Caki2 (cell line): ENCODE measurements at regions not wholly inside any gene's neighbourhood (a gene's known extent, or its start where the extent isn't known, plus 50 kb on each side); places are given as distances from the start of the nearest gene placed in this dataset.
"Not testable (repeated sequence)": the region's sequence is repeated elsewhere in the genome, so short reads cannot be mapped to it uniquely, and the experiment has no call there.

Experiments used
- DNase-seq: peaks from one replicate; pipeline ENCODE4 v3.0.0-alpha.2; 2015; ENCODE audit warnings: low read depth
- in situ Hi-C: cut with HindIII; loops from 2 replicates; pipeline ENCODE4 v1.10.0; 2016; ENCODE audit warnings: low sequenced_read_pairs, low pct_unique_long_range_greater_than_20kb, mixed read lengths

DNA sequence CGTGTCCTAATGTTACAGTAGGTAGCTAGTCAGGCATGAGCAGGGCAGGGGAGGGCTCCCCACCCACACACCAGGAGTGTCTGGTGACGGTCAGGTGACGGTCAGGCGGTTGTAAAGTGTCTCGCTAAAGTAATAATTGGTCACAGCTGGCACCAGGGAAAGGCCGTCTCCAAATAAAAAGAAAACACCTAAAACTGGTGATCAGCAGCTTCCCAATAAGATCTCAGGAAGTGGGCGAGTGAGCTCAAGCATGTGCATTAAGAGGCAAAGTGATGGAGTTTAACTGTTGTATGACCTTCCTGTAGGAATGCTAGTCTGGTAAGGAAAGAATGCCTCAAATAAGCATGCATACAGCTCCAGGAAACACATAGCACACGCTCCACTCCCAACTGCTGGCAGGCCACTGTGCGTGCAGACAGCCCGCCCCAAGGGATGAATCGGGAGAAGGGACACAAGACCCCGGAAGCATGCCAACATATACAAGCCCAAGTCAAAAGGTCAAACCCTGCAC is 177.1 kb downstream of the RNF144A start:
- DNase-seq: peak; percentile 64
- in situ Hi-C loops: no loop called here

DNA sequence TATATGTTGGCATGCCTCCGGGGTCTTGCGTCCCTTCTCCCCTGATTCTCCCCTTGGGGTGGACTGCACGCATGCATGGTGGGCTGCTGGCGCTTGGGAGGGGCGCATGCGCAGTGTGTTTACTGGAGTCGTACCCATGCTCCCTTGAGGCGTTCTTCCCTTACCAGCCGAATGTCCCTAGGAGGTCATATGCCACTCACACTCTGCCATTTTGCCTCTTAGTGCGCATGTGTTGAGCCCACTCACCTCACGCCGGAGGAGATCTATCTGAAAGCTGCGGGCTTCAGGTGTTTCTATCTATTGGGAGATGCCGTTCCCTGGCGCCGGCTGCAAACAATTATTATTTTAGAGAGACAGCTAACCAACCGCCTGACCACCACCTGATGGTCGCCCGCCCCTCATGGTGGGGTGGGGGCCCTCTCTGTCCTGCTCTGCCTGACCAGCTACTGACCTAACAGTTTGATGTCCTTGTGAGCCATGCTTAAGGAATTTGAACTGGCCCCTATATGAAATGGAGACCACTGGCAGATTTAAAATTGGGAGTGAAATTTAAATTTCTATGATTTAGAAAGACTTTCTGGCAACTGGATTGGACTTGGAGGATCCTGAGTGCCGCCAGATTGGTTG is 179.6 kb downstream of the RNF144A start:
- in situ Hi-C loops: no loop called here

GRCh38 chr2:7097353-7097895 is 180.2 kb downstream of the RNF144A start:
- in situ Hi-C loops: no loop called here
- peak; percentile 64 for DNase-seq

More for the DNA sequence above, 179.6 kb downstream of the RNF144A start:
- DNase-seq: no peak

GRCh38 chr2:7098816-7099215 is 181.6 kb downstream of the RNF144A start:
- DNase-seq: no peak
- in situ Hi-C loops: no loop called here

GRCh38 chr2:7099687-7100086 is 182.5 kb downstream of the RNF144A start:
- DNase-seq, in situ Hi-C loops: not testable (repeated sequence)

- DNase-seq: no peak
- in situ Hi-C loops: no loop called here
These were observed 185.6 kb downstream of the RNF144A start for GRCh38 chr2:7102826-7103225.

- in situ Hi-C loops: no loop called here
- DNase-seq: no peak
These were observed 191.8 kb downstream of the RNF144A start for GRCh38 chr2:7108792-7109532.

GRCh38 chr2:7109533-7109885 is 192.3 kb downstream of the RNF144A start:
- no peak for DNase-seq
- in situ Hi-C loops: no loop called here

DNA sequence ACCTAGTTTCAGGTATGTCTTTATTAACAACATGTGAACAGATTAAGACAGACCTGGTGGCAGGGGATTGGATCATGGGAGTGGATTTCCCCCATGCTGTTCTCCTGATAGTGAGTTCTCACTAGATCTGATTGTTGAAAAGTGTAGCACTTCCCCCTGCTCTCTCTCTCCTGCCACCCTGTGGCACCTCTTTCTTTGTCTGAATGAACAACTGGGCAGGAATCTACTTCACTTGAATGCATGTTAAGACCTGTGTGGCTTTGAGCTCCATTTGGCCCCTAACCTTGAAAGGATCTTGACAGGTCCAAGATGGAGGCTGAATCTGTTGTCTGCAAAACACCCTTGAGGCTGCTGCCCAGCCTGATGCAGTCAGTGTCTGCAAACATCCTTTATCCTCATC is 194.4 kb downstream of the RNF144A start:
- DNase-seq: peak; percentile 16

GRCh38 chr2:7115364-7115763 is 198.2 kb downstream of the RNF144A start:
- in situ Hi-C loops: no loop called here

More for the DNA sequence above, 194.4 kb downstream of the RNF144A start:
- in situ Hi-C loops: no loop called here

DNA sequence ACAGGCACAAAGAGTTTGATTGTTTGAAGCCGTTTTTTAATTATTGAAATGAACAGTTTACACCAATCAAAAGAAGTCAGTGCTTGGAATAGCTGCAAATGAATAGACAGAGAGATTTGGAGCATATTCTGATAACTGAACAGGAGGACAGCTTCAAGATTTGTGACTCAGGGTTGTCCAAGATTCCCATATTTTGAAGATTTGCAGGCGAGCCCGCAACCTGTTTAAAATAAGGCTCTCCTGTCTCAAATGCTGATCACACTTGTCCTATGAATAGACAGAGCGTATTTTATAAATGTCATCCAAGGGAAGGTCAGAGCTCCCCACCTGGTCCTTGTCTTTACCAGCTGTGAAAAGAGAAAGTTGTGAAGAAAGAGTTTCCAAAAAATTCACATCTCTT is 198.7 kb downstream of the RNF144A start:
- in situ Hi-C loops: no loop called here
- no peak for DNase-seq

More at GRCh38 chr2:7115364-7115763, 198.2 kb downstream of the RNF144A start:
- no peak for DNase-seq

DNA sequence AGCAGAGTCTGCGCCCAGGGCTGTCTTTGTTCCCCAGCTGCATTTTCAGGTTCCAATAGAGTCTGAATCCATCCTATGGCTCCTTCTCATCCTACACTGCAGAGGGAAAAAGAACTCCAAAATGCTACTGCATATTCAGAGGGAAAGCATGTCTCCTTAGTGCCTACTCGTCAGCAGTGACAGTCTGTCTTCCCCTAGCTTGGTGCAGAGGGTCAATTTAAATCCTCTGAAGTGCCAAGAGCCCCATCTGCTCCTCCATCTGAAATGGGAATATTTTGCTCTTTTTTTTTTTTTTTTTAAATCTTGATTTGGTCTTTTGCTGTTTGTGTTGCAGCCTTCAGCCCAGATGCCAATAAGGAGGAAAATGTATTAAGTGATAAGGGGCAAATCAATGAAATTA is 199.3 kb downstream of the RNF144A start:
- in situ Hi-C loops: no loop called here

GRCh38 chr2:7117076-7117475 is 199.9 kb downstream of the RNF144A start:
- DNase-seq: no peak
- in situ Hi-C loops: no loop called here

More for the DNA sequence above, 199.3 kb downstream of the RNF144A start:
- no peak for DNase-seq

DNA sequence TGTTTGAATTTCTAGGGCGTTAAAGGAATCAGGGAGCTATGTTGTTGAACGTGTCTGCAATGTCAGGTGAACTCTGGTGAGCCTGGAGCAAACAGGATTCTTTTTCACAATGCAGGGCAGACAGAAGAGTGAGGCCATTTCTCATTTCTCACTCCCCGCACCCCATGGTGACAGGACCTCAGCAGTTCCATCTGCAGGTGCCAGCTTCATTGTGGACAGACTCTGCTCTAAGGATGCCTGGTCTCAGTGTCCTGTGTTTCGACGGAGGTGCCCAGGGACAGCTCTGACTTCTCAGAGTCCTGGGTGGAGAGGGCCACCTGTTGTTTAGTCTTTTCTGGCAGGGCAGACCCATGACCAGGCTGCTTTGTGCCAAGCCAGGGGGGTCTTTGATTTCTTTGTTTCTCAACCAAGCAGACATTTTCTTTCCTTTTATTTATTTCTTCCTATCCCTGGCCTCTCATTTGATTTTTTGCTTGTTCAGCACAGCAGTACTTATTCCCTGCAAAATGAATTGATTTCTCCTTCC is 201.5 kb downstream of the RNF144A start:
- no peak for DNase-seq
- in situ Hi-C loops: no loop called here

DNA sequence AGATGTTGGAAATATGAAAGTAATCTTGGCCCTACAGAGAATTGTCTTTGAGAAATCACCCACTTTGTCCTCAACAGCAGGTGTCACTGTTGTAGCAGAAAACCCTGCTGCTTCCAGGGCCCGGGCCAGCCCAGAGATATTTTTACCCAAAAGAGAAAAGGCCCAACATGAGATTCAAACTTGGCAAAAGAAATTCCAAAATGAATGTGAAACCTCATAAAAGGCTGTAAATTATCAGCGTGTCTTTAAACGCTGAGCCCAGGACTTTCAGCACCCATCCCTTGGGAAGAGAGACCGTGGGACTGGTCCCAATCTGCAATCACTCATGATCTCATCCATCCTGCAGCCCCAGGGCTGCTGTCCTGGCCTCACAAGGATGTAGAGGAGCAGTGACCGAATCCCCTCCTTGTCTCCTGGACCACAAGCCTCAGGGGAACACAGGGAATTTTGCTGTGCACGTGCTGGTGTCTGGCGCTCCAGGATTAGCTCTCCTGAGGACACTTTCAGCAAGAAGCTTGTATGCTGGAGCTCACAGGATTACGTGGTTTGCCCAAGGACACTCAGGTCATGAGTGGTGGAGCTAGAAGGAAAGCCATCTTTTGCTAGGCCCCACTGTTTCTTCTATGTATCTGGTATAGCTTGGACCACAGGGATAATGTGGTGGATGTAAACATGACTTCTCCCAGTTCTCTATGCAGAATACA is 202.1 kb downstream of the RNF144A start:
- DNase-seq: peak; percentile 22
- in situ Hi-C loops: no loop called here

DNA sequence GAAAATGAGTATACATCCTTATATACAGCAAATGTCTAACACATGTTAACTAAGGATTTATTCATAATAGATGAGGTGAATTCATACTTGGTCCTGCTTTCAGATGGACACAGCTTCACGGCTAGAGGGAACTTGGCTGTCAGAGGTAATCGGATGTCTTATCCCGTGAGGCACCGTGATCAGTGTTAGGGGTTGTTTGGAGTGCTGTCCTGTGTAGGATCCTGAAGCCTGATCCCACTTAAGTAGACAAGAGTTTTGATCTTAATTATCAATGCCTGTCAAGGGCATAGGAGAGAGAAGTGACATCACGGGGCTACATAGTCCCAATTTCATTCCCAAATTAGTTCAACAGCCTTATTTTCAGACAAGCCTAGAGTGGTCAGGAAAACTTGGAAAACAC is 204.6 kb downstream of the RNF144A start:
- no peak for DNase-seq
- in situ Hi-C loops: no loop called here

- DNase-seq: no peak
- in situ Hi-C loops: no loop called here
These were observed 209.9 kb downstream of the RNF144A start for GRCh38 chr2:7127156-7127555.

DNA sequence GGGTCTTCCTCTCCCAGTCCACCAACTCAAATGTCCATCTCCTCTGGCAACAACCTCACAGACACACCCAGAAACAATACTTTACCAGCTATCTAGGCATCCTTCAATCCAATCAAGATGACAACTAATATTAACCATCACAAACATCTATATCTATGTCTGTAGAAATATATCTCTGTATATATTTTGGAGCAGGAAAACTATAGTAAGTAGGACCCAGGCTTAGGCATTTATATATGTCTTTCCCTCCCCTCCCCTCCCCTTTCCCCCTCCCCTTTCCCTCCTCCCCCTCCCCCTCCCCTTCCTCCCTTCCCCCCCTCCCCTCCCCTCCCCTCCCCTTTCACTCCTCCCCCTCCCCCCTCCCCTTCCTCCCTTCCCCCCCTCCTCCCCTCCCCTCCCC is 210.5 kb downstream of the RNF144A start:
- no peak for DNase-seq
- in situ Hi-C loops: no loop called here

GRCh38 chr2:7131261-7131660 is 214.0 kb downstream of the RNF144A start:
- in situ Hi-C loops: no loop called here
- DNase-seq: no peak
